B cell (primary cell): ENCODE measurements at regions not wholly inside any gene's neighbourhood (a gene's known extent, or its start where the extent isn't known, plus 50 kb on each side); places are given as distances from the start of the nearest gene placed in this dataset.

Source experiments
- ATAC-seq: fragments of 200-7000 bp; cut with Tn5 transposase; one replicate; pipeline ENCODE4 v1.10.0; 2021; ENCODE audit warnings: low read depth, mild to moderate bottlenecking, moderate number of reproducible peaks, moderate library complexity
- CTCF ChIA-PET: fragments of 350-600 bp; sonication (Branson Sonifier 250); formaldehyde crosslinking; loops from one replicate; lab custom pipeline; 2021; ENCODE audit warnings: antibody characterized with exemption, inconsistent platforms; lab: Charles Lee
- POLR2A ChIA-PET: fragments of 350-600 bp; sonication (Branson Sonifier 250); formaldehyde crosslinking; loops from one replicate; lab custom pipeline; 2021; ENCODE audit warnings: antibody characterized with exemption; lab: Charles Lee
- DNase-seq: peaks from one replicate; pipeline ENCODE4 v3.0.0; 2013
- H2AFZ ChIP-seq: 2 replicates; pipeline ENCODE4 v1.6.1; 2012; ENCODE audit warnings: mild to moderate bottlenecking, low read depth, low read length; ENCODE audit not compliant: insufficient read depth, poor library complexity, severe bottlenecking
- H3K27ac ChIP-seq, 2 donors: 1 replicate in 1 of 2; 2 replicates in 1 of 2; pipeline ENCODE4 v1.5.1; 2012 to 2013; ENCODE audit warnings: low read length in 2 of 2, mild to moderate bottlenecking in 2 of 2, moderate library complexity in 1 of 2
- H3K27me3 ChIP-seq, 4 experiments: fragments of 200-600 bp in 1 of 4; sonication (generic) in 1 of 4; replicated peaks in 1 of 4; 1 replicate in 2 of 4; 2 replicates in 2 of 4; pipeline versions ENCODE4 v1.6.1 to v1.7.0; 2013 to 2016; ENCODE audit warnings: low read length in 3 of 4, mild to moderate bottlenecking in 2 of 4, mixed read lengths in 1 of 4, moderate library complexity in 1 of 4; ENCODE audit not compliant: insufficient read depth in 4 of 4, control insufficient read depth in 3 of 4; ENCODE audit errors: control extremely low read depth in 1 of 4
- H3K36me3 ChIP-seq, 2 experiments: replicated peaks in 1 of 2; 1 replicate in 1 of 2; 2 replicates in 1 of 2; pipeline versions ENCODE4 v1.6.1 to v1.7.1; 2013; ENCODE audit warnings: low read length in 1 of 2; ENCODE audit not compliant: insufficient read depth in 2 of 2, control insufficient read depth in 1 of 2; ENCODE audit errors: control extremely low read depth in 1 of 2, extremely low read depth in 1 of 2
- H3K4me1 ChIP-seq, 2 donors: fragments of 200-600 bp in 1 of 2; sonication (generic) in 1 of 2; 1 replicate in 1 of 2; 2 replicates in 1 of 2; pipeline versions ENCODE4 v1.5.1 to v1.6.1; 2013 to 2017; ENCODE audit warnings: low read length in 2 of 2; ENCODE audit not compliant: control insufficient read depth in 2 of 2, insufficient read depth in 2 of 2
- H3K4me2 ChIP-seq: replicated peaks from 2 replicates; pipeline ENCODE3; 2012; ENCODE audit warnings: mild to moderate bottlenecking, low read depth, low read length; ENCODE audit not compliant: poor library complexity, severe bottlenecking
- H3K4me3 ChIP-seq, 5 experiments: fragments of 200-600 bp in 1 of 5; sonication (generic) in 1 of 5; 1 replicate in 3 of 5; 2 replicates in 2 of 5; pipeline versions ENCODE4 v1.5.1 to v1.7.0; 2011 to 2016; ENCODE audit warnings: low read length in 4 of 5, mild to moderate bottlenecking in 4 of 5, low read depth in 2 of 5, control low read depth in 1 of 5, moderate library complexity in 1 of 5; ENCODE audit not compliant: insufficient read depth in 1 of 5; ENCODE audit errors: control extremely low read depth in 1 of 5, extremely low read depth in 1 of 5
- H3K79me2 ChIP-seq: fragments of 200-600 bp; sonication (generic); one replicate; pipeline ENCODE4 v1.6.0; 2016; ENCODE audit warnings: low read length; ENCODE audit not compliant: control insufficient read depth, insufficient read depth
- H3K9ac ChIP-seq: fragments of 200-600 bp; sonication (generic); 2 replicates; pipeline ENCODE4 v1.6.1; 2017; ENCODE audit warnings: mild to moderate bottlenecking, low read length, moderate library complexity
- H3K9me3 ChIP-seq, 3 donors: one replicate each; pipeline versions ENCODE4 v1.6.1 to v1.7.1; 2013; ENCODE audit warnings: low read length in 2 of 3; ENCODE audit not compliant: control insufficient read depth in 2 of 3, insufficient read depth in 1 of 3; ENCODE audit errors: control extremely low read depth in 1 of 3
- H4K20me1 ChIP-seq: 2 replicates; pipeline ENCODE4 v1.6.0; 2012; ENCODE audit warnings: mild to moderate bottlenecking, low read length; ENCODE audit not compliant: insufficient read depth, control insufficient read depth, poor library complexity, severe bottlenecking
- H3K27ac Mint-ChIP-seq: one replicate; pipeline ENCODE4 v1.8.0; 2021; ENCODE audit warnings: mixed read lengths
- H3K27me3 Mint-ChIP-seq: one replicate; pipeline ENCODE4 v1.8.0; 2021; ENCODE audit warnings: mixed read lengths
- H3K4me1 Mint-ChIP-seq: one replicate; pipeline ENCODE4 v1.8.0; 2021; ENCODE audit warnings: mixed read lengths
- H3K4me3 Mint-ChIP-seq: one replicate; pipeline ENCODE4 v1.8.0; 2021; ENCODE audit warnings: mixed read lengths
- H3K9me3 Mint-ChIP-seq: one replicate; pipeline ENCODE4 v1.8.0; 2022; ENCODE audit warnings: mixed read lengths; ENCODE audit not compliant: insufficient read depth
- EZH2 ChIP-seq: IDR thresholded peaks from 2 replicates; pipeline ENCODE4 v1.6.1; 2012; ENCODE audit warnings: borderline replicate concordance, low read depth, mild to moderate bottlenecking, moderate library complexity, low read length; ENCODE audit not compliant: insufficient read depth, poor library complexity, severe bottlenecking
- WGBS: methylation state at CpG from one replicate; pipeline ENCODE4 v1.1.5; 2013; ENCODE audit warnings: missing lambda C conversion rate; ENCODE audit not compliant: insufficient coverage; 5-methylcytosine and 5-hydroxymethylcytosine counted together
- intact Hi-C: fragments of 100-400 bp; cut with micrococcal nuclease; formaldehyde crosslinking; loops from one replicate; pipeline ENCODE4 v1.10.0; 2022
- TF ChIP-seq, protein P1 (sequence below): fragments of 200-600 bp; IDR thresholded peaks from one replicate; pipeline ENCODE4 v1.8.0; 2022; ENCODE audit warnings: antibody characterized with exemption, mild to moderate bottlenecking

DNA sequence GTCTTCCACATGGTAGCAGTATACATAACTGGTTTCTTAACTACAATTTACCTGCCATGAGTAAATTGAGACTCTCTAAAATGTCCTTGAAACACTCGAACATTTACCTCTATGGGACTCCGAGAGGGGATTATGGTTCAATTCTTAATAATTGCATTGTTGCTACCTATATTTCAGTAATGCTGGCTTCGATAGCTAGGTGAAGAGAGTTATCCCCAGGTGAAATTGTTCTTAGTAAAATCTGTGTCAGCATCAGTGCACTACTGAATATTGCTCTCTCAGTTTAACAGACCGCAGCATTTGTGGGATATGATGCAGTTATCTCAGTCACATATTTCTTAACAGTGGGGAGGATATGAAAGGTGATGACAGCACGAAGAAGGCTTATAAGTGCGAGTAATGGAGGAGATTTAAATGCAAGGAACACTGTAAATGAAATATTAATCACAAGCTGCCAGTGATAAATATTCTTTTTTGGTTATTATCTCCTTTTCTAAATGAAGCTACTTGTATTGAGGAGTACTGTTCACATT lies 801.9 kb downstream of the BRINP3 start:
- H2AFZ ChIP-seq: no peak overlapping the region
- H3K27ac Mint-ChIP-seq: no peak overlapping the region
- intact Hi-C loops: no loop called here
- H3K4me3 ChIP-seq: no peak overlapping the region
- H3K9me3 ChIP-seq: no peaks in the 10 kb centered on the region
- no peaks in the 10 kb centered on the region for H3K4me1 Mint-ChIP-seq
- no CpG with 5 or more reads among the region's 6 CpGs for WGBS
- ATAC-seq (no peak), DNase-seq (no peak)
- H3K9ac ChIP-seq: no peak overlapping the region
- no peak overlapping the region for H3K27ac ChIP-seq
- no peaks in the 10 kb centered on the region for H3K27me3 Mint-ChIP-seq
- no peaks in the 10 kb centered on the region for H3K9me3 Mint-ChIP-seq
- no peak for TF ChIP-seq EZH2
- TF ChIP-seq, protein P1, sequence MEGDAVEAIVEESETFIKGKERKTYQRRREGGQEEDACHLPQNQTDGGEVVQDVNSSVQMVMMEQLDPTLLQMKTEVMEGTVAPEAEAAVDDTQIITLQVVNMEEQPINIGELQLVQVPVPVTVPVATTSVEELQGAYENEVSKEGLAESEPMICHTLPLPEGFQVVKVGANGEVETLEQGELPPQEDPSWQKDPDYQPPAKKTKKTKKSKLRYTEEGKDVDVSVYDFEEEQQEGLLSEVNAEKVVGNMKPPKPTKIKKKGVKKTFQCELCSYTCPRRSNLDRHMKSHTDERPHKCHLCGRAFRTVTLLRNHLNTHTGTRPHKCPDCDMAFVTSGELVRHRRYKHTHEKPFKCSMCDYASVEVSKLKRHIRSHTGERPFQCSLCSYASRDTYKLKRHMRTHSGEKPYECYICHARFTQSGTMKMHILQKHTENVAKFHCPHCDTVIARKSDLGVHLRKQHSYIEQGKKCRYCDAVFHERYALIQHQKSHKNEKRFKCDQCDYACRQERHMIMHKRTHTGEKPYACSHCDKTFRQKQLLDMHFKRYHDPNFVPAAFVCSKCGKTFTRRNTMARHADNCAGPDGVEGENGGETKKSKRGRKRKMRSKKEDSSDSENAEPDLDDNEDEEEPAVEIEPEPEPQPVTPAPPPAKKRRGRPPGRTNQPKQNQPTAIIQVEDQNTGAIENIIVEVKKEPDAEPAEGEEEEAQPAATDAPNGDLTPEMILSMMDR: no peak
- no peaks in the 10 kb centered on the region for H3K79me2 ChIP-seq
- no peaks in the 10 kb centered on the region for H3K27me3 ChIP-seq
- no peaks in the 10 kb centered on the region for H3K36me3 ChIP-seq
- H3K4me1 ChIP-seq: no peaks in the 10 kb centered on the region
- CTCF ChIA-PET: no interaction called here
- H3K4me2 ChIP-seq: no peak overlapping the region
- POLR2A ChIA-PET: no interaction called here
- H4K20me1 ChIP-seq: no peaks in the 10 kb centered on the region
- H3K4me3 Mint-ChIP-seq: no peak overlapping the region

DNA sequence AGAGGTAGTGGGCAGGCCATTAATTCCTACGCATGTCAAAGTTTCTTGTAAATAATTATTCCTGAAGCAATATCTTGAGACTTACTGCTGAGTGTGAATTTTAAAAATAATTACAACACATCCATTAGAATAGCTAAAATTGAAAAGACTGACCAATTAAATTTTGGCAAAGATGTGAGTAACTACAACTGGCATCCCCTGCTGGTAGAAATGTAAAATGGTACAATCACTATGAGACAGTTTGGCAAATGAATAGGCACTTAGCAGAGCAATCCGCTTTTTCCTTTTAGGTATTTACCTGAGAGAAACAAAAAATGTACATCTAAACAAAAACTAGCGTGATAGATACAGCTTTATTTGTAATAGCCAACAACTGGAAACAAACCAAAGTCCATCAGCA lies 798.9 kb downstream of the BRINP3 start:
- Histone ChIP-seq H3K27me3 (no peaks in the 10 kb centered on the region), H3K9me3 (no peaks in the 10 kb centered on the region), H3K36me3 (no peaks in the 10 kb centered on the region), H3K4me1 (no peaks in the 10 kb centered on the region), H3K79me2 (no peaks in the 10 kb centered on the region), H3K4me2 (no peak overlapping the region), H3K4me3 (no peak overlapping the region), H2AFZ (no peak overlapping the region), H3K9ac (no peak overlapping the region), H3K27ac (no peak overlapping the region), H4K20me1 (no peaks in the 10 kb centered on the region)
- DNase-seq: no peak
- no peaks in the 10 kb centered on the region for H3K9me3 Mint-ChIP-seq
- H3K4me3 Mint-ChIP-seq: no peak overlapping the region
- H3K27me3 Mint-ChIP-seq: no peaks in the 10 kb centered on the region
- ChIA-PET CTCF (no interaction called here), POLR2A (no interaction called here)
- WGBS: 90% methylated on average over 1 of the region's 3 CpGs
- H3K27ac Mint-ChIP-seq: no peak overlapping the region
- no peak for TF ChIP-seq EZH2
- TF ChIP-seq, protein P1: no peak
- intact Hi-C loops: no loop called here
- no peaks in the 10 kb centered on the region for H3K4me1 Mint-ChIP-seq
- no peak for ATAC-seq
